ENCODE measurements at regions not wholly inside any gene's neighbourhood (a gene's known extent, or its start where the extent isn't known, plus 50 kb on each side); places are given as distances from the start of the nearest gene placed in this dataset.

- WGBS, 2 donors = 66% methylated on average over 3 of the region's 3 CpGs
- Histone ChIP-seq H3K36me3 (replicated peaks in 1 of 2; ENCODE audit: insufficient read depth in 1 of 2, low read depth in 2 of 2) (no peaks in the 10 kb centered on the region), H3K27ac (no peak overlapping the region), H3K27me3 (no peaks in the 10 kb centered on the region), H3K4me1 (no peaks in the 10 kb centered on the region), H3K9me3 (no peaks in the 10 kb centered on the region), H3K4me3 (no peak overlapping the region)
- ATAC-seq = no peak
- no peak for TF ChIP-seq CTCF (IDR thresholded peaks at IDR 0.05)
- TF ChIP-seq POLR2A (IDR thresholded peaks at IDR 0.05) = no peak
- intact Hi-C loops (cut with DNase I) = no loop called here
- no peak for DNase-seq
Observed at GRCh38 chr13:46982856-46983582, 86.2 kb upstream of the HTR2A start.

GRCh38 chr13:46975173-46975572 is 78.3 kb upstream of the HTR2A start:
- Histone ChIP-seq H3K4me3 (no peak overlapping the region), H3K9me3 (no peaks in the 10 kb centered on the region), H3K4me1 (no peaks in the 10 kb centered on the region), H3K27ac (no peak overlapping the region), H3K27me3 (no peaks in the 10 kb centered on the region), H3K36me3 (replicated peaks in 1 of 2; ENCODE audit: insufficient read depth in 1 of 2, low read depth in 2 of 2) (no peaks in the 10 kb centered on the region)
- DNase-seq = no peak
- intact Hi-C loops (cut with DNase I) = no loop called here
- no peak for ATAC-seq
- TF ChIP-seq POLR2A (IDR thresholded peaks at IDR 0.05) = no peak
- no peak for TF ChIP-seq CTCF (IDR thresholded peaks at IDR 0.05)

- DNase-seq = no peak
- no peak for ATAC-seq
- H3K36me3 ChIP-seq (replicated peaks in 1 of 2; ENCODE audit: insufficient read depth in 1 of 2, low read depth in 2 of 2) = no peaks in the 10 kb centered on the region
- H3K27ac ChIP-seq = no peak overlapping the region
- intact Hi-C loops (cut with DNase I) = no loop called here
- WGBS, 2 donors = 73 to 79% methylated on average over 2 of the region's 2 CpGs
- no peak overlapping the region for H3K4me3 ChIP-seq
- no peaks in the 10 kb centered on the region for H3K27me3 ChIP-seq
- no peaks in the 10 kb centered on the region for H3K4me1 ChIP-seq
- H3K9me3 ChIP-seq = no peaks in the 10 kb centered on the region
- TF ChIP-seq POLR2A (IDR thresholded peaks at IDR 0.05) (no peak), CTCF (IDR thresholded peaks at IDR 0.05) (no peak)
Observed at GRCh38 chr13:46968450-46968849, 71.6 kb upstream of the HTR2A start.

- no peak overlapping the region for H3K27ac ChIP-seq
- DNase-seq (no peak), ATAC-seq (no peak)
- no peaks in the 10 kb centered on the region for H3K9me3 ChIP-seq
- intact Hi-C loops (cut with DNase I) = no loop called here
- no peaks in the 10 kb centered on the region for H3K4me1 ChIP-seq
- no peaks in the 10 kb centered on the region for H3K36me3 ChIP-seq (replicated peaks in 1 of 2; ENCODE audit: insufficient read depth in 1 of 2, low read depth in 2 of 2)
- no peaks in the 10 kb centered on the region for H3K27me3 ChIP-seq
- 40 to 43% methylated on average over 2 of the region's 2 CpGs for WGBS, 2 donors
- TF ChIP-seq POLR2A (IDR thresholded peaks at IDR 0.05) = no peak
- no peak for TF ChIP-seq CTCF (IDR thresholded peaks at IDR 0.05)
- no peak overlapping the region for H3K4me3 ChIP-seq
Observed at GRCh38 chr13:46964789-46965527, 68.1 kb upstream of the HTR2A start.

- TF ChIP-seq CTCF (IDR thresholded peaks at IDR 0.05) (no peak), POLR2A (IDR thresholded peaks at IDR 0.05) (no peak)
- no peak for ATAC-seq
- Histone ChIP-seq H3K27me3 (no peaks in the 10 kb centered on the region), H3K9me3 (no peaks in the 10 kb centered on the region), H3K4me3 (no peak overlapping the region), H3K27ac (no peak overlapping the region), H3K4me1 (no peaks in the 10 kb centered on the region), H3K36me3 (replicated peaks in 1 of 2; ENCODE audit: insufficient read depth in 1 of 2, low read depth in 2 of 2) (no peaks in the 10 kb centered on the region)
- intact Hi-C loops (cut with DNase I) = no loop called here
- WGBS, 2 donors = 79 to 89% methylated on average over 4 of the region's 4 CpGs
- DNase-seq = no peak
Observed at GRCh38 chr13:46963904-46964303, 67.1 kb upstream of the HTR2A start.
